HepG2 (cell line): ENCODE measurements at regions not wholly inside any gene's neighbourhood (a gene's known extent, or its start where the extent isn't known, plus 50 kb on each side); places are given as distances from the start of the nearest gene placed in this dataset.

Experiments
- ATAC-seq: fragments of 200-7000 bp; cut with Tn5 transposase; 3 replicates; pipeline ENCODE4 v1.9.1; 2020; ENCODE audit warnings: mild to moderate bottlenecking, moderate library complexity
- BruUV-seq: library from RNA; stranded (reverse); fragments of 400-500 nt; replicated peaks from 2 replicates; lab custom pipeline; 2021; lab: Mats Ljungman, UMichigan
- CTCF ChIA-PET: fragments of 300-600 bp; formaldehyde crosslinking; extraction: SDS; loops from one replicate; lab custom pipeline; 2021; ENCODE audit warnings: low total read pairs, inconsistent platforms, low intra/inter-chr PET ratio; lab: Yijun Ruan, JAX
- POLR2A ChIA-PET: fragments of 350-600 bp; sonication (Branson Sonifier 250); formaldehyde crosslinking; loops from one replicate; lab custom pipeline; 2020; ENCODE audit warnings: antibody characterized with exemption, inconsistent platforms; lab: Yijun Ruan, JAX
- DNase-seq: peaks from one replicate; pipeline ENCODE4 v3.0.0-alpha.2; 2015; ENCODE audit warnings: low spot score
- FAIRE-seq: peaks from 3 replicates; lab custom pipeline; 2011; peaks lifted over from hg19 to GRCh38; lab: Jason Lieb, UNC
- H2AFZ ChIP-seq: one replicate; pipeline ENCODE4 v1.6.1; 2011; ENCODE audit warnings: low read length, inconsistent platforms
- H3K27ac ChIP-seq: fragments of 300-600 bp; 3 replicates; pipeline ENCODE4 v1.8.0; 2011; ENCODE audit warnings: mixed run types, mild to moderate bottlenecking, mixed read lengths, low read length, inconsistent platforms; ENCODE audit not compliant: insufficient read depth; ENCODE audit errors: extremely low read length
- H3K27me3 ChIP-seq, 2 experiments: fragments of 200-600 bp in 1 of 2; 2 replicates in 1 of 2; 3 replicates in 1 of 2; pipeline versions ENCODE4 v1.6.0 to v1.8.0; 2011; ENCODE audit warnings: low read length in 2 of 2, mild to moderate bottlenecking in 2 of 2, moderate library complexity in 2 of 2, inconsistent platforms in 1 of 2; ENCODE audit not compliant: insufficient read depth in 2 of 2, control insufficient read depth in 1 of 2
- H3K36me3 ChIP-seq, 2 experiments: fragments of 200-600 bp in 1 of 2; replicated peaks in 1 of 2; 2 replicates in 1 of 2; 3 replicates in 1 of 2; pipeline versions ENCODE4 v1.5.1 to v1.8.0; 2011; ENCODE audit warnings: low read length in 2 of 2, inconsistent platforms in 1 of 2; ENCODE audit not compliant: insufficient read depth in 2 of 2, control insufficient read depth in 1 of 2
- H3K4me1 ChIP-seq: 2 replicates; pipeline ENCODE4 v1.5.1; 2012; ENCODE audit warnings: low read length, inconsistent platforms; ENCODE audit not compliant: insufficient read depth
- H3K4me2 ChIP-seq: 2 replicates; pipeline ENCODE4 v1.6.0; 2011; ENCODE audit warnings: low read depth, low read length, inconsistent platforms
- H3K4me3 ChIP-seq, 3 experiments: fragments of 200-600 bp in 1 of 3; sonication (generic), shearing (Covaris generic) in 1 of 3; replicated peaks in 1 of 3; 2 replicates each; pipeline ENCODE4 v1.5.1; 2011 to 2016; ENCODE audit warnings: low read length in 3 of 3, inconsistent platforms in 2 of 3, low read depth in 2 of 3, mild to moderate bottlenecking in 2 of 3, control low read depth in 1 of 3, mixed read lengths in 1 of 3; ENCODE audit not compliant: insufficient read depth in 1 of 3
- H3K79me2 ChIP-seq: one replicate; pipeline ENCODE4 v1.6.1; 2011; ENCODE audit warnings: low read length, inconsistent platforms; ENCODE audit not compliant: insufficient read depth
- H3K9ac ChIP-seq: 2 replicates; pipeline ENCODE4 v1.6.0; 2011; ENCODE audit warnings: mild to moderate bottlenecking, low read depth, low read length, inconsistent platforms; ENCODE audit not compliant: insufficient read depth
- H3K9me3 ChIP-seq: 2 replicates; pipeline ENCODE4 v1.5.1; 2012; ENCODE audit warnings: mild to moderate bottlenecking, low read length
- H4K20me1 ChIP-seq: 2 replicates; pipeline ENCODE4 v1.6.0; 2011; ENCODE audit warnings: inconsistent platforms, mild to moderate bottlenecking, low read length, moderate library complexity; ENCODE audit not compliant: insufficient read depth
- ATF7-NPFF ChIP-seq: sonication (generic); formaldehyde crosslinking; IDR thresholded peaks from 2 replicates; pipeline ENCODE4 v1.8.1; 2023; ENCODE audit warnings: mild to moderate bottlenecking, low read depth, missing genetic modification reagents, moderate library complexity
- DR1 ChIP-seq: sonication (generic); formaldehyde crosslinking; IDR thresholded peaks from 2 replicates; pipeline ENCODE4 v1.8.0; 2021; ENCODE audit warnings: mild to moderate bottlenecking, missing genetic modification reagents, inconsistent platforms
- FOXK2 ChIP-seq: fragments of 450-650 bp; IDR thresholded peaks from 2 replicates; pipeline ENCODE4 v1.6.1; 2016
- GTF3A ChIP-seq: sonication (generic); formaldehyde crosslinking; conservative IDR thresholded peaks from 2 replicates; pipeline ENCODE4 v1.4.0; 2020; ENCODE audit warnings: mild to moderate bottlenecking, missing genetic modification reagents
- KDM5B ChIP-seq: sonication (generic); formaldehyde crosslinking; IDR thresholded peaks from 2 replicates; pipeline ENCODE4 v1.4.0; 2020; ENCODE audit warnings: missing genetic modification reagents, mild to moderate bottlenecking, borderline replicate concordance
- SMARCE1 ChIP-seq: fragments of 450-650 bp; IDR thresholded peaks from 2 replicates; pipeline ENCODE4 v1.6.1; 2017; ENCODE audit warnings: borderline replicate concordance
- YEATS4 ChIP-seq: sonication (generic); formaldehyde crosslinking; IDR thresholded peaks from 2 replicates; pipeline ENCODE4 v1.4.0; 2020; ENCODE audit warnings: missing genetic modification reagents, borderline replicate concordance
- ZNF343 ChIP-seq: sonication (generic); formaldehyde crosslinking; IDR thresholded peaks from 2 replicates; pipeline ENCODE4 v1.4.0; 2020; ENCODE audit warnings: mild to moderate bottlenecking, missing genetic modification reagents
- ZNF768 ChIP-seq: sonication (generic); formaldehyde crosslinking; IDR thresholded peaks from 2 replicates; pipeline ENCODE4 v1.4.0; 2020; ENCODE audit warnings: missing genetic modification reagents
- WGBS: methylation state at CpG from one replicate; pipeline ENCODE4 v1.1.6; 2017; ENCODE audit warnings: low lambda C conversion rate; 5-methylcytosine and 5-hydroxymethylcytosine counted together
- in situ Hi-C: cut with HindIII; loops from 2 replicates; pipeline ENCODE4 v1.10.0; 2017; ENCODE audit warnings: low pct_unique_long_range_greater_than_20kb; ENCODE audit not compliant: extremely low pct_ligation_motif_present
- intact Hi-C: fragments of 100-400 bp; cut with micrococcal nuclease; formaldehyde crosslinking; loops from one replicate; pipeline ENCODE4 v1.10.0; 2022; ENCODE audit not compliant: unreplicated experiment

- POLR2A ChIA-PET: no interaction called here
- no peak for FAIRE-seq
Observed at GRCh38 chr2:35228584-35228983, 1127.0 kb upstream of the CRIM1 start.

GRCh38 chr2:35220461-35220860, 1135.1 kb upstream of the CRIM1 start:
- POLR2A ChIA-PET: no interaction called here
- Histone ChIP-seq H2AFZ (no peak overlapping the region), H3K4me1 (no peaks in the 10 kb centered on the region), H3K9me3 (peaks cover 73% of the 10 kb centered on the region), H3K27ac (no peak overlapping the region), H4K20me1 (no peaks in the 10 kb centered on the region), H3K36me3 (no peaks in the 10 kb centered on the region), H3K4me3 (no peak overlapping the region), H3K27me3 (no peaks in the 10 kb centered on the region; a peak in 1 of 5 replicates), H3K9ac (no peak overlapping the region), H3K79me2 (no peaks in the 10 kb centered on the region), H3K4me2 (no peak overlapping the region)
- CTCF ChIA-PET: no interaction called here
- in situ Hi-C loops (no loop called here), intact Hi-C loops (no loop called here)
- DNase-seq (no peak), ATAC-seq (no peak), FAIRE-seq (no peak)
- no peak for TF ChIP-seq FOXK2
- TF ChIP-seq GTF3A: no peak
- no peak for TF ChIP-seq KDM5B (CRISPR knock-in tag)
- WGBS: 0% methylated on average over 2 of the region's 2 CpGs
- BruUV-seq: no TSS peak

More at GRCh38 chr2:35228584-35228983, 1127.0 kb upstream of the CRIM1 start:
- DNase-seq: no peak
- Histone ChIP-seq H3K4me1 (no peaks in the 10 kb centered on the region), H3K4me3 (no peak overlapping the region), H3K4me2 (no peak overlapping the region), H3K27me3 (no peaks in the 10 kb centered on the region; a peak in 1 of 5 replicates), H3K27ac (no peak overlapping the region), H3K79me2 (no peaks in the 10 kb centered on the region), H4K20me1 (no peaks in the 10 kb centered on the region), H3K9ac (no peak overlapping the region)
- 1% methylated on average over 2 of the region's 2 CpGs for WGBS
- intact Hi-C loops: no loop called here
- CTCF ChIA-PET: no interaction called here
- in situ Hi-C loops: no loop called here
- no peak for ATAC-seq
- BruUV-seq: no TSS peak
- TF ChIP-seq SMARCE1 (no peak), ZNF768 (CRISPR knock-in tag) (no peak), ATF7-NPFF (CRISPR knock-in tag) (no peak), YEATS4 (no peak), ZNF343 (CRISPR knock-in tag) (no peak), DR1 (no peak)
- TF ChIP-seq, all 625 proteins: peak for 0
- H3K36me3 ChIP-seq: no peaks in the 10 kb centered on the region
- peaks cover 71% of the 10 kb centered on the region for H3K9me3 ChIP-seq
- no peak overlapping the region for H2AFZ ChIP-seq
